Fibroblast of the aortic adventitia (primary cell): ENCODE measurements at regions not wholly inside any gene's neighbourhood (a gene's known extent, or its start where the extent isn't known, plus 50 kb on each side); places are given as distances from the start of the nearest gene placed in this dataset.
A peak's percentile ranks its signal among the peaks of the same experiment; 100 is the strongest.

Experiments
- DNase-seq: peaks from one replicate; pipeline ENCODE4 v3.0.0-alpha.2; 2010; ENCODE audit warnings: low read depth
- H3K4me3 ChIP-seq: 2 replicates; pipeline ENCODE4 v1.5.1; 2011; ENCODE audit warnings: low read depth, mild to moderate bottlenecking, control low read depth, low read length, moderate library complexity
- TF ChIP-seq, protein P1 (sequence below): IDR thresholded peaks from 2 replicates; pipeline ENCODE4 v1.5.1; 2011; ENCODE audit warnings: mild to moderate bottlenecking, low read length, control low read depth, inconsistent platforms; ENCODE audit not compliant: insufficient read depth

DNA sequence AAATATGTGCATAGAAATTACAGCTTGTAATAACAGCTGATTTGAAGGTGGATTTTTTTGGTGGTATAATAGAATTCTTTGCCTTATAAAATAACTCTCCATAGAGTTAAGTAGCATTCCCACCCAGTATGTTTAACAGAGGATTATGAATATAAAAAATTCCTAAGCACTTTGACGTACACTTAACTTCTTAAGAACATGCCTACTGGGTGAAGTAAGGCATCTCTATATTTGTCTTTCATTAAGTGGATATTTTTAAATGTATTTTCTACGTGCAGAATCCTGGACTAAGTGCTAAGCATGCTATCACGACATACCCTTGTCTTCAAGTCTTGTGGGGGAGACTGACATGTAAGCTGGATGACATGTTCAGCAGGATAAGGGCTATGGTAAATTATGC is 217.7 kb upstream of the BMPER start:
- TF ChIP-seq, protein P1, sequence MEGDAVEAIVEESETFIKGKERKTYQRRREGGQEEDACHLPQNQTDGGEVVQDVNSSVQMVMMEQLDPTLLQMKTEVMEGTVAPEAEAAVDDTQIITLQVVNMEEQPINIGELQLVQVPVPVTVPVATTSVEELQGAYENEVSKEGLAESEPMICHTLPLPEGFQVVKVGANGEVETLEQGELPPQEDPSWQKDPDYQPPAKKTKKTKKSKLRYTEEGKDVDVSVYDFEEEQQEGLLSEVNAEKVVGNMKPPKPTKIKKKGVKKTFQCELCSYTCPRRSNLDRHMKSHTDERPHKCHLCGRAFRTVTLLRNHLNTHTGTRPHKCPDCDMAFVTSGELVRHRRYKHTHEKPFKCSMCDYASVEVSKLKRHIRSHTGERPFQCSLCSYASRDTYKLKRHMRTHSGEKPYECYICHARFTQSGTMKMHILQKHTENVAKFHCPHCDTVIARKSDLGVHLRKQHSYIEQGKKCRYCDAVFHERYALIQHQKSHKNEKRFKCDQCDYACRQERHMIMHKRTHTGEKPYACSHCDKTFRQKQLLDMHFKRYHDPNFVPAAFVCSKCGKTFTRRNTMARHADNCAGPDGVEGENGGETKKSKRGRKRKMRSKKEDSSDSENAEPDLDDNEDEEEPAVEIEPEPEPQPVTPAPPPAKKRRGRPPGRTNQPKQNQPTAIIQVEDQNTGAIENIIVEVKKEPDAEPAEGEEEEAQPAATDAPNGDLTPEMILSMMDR, result no peak
- DNase-seq, result no peak
- H3K4me3 ChIP-seq, result no peak overlapping the region

DNA sequence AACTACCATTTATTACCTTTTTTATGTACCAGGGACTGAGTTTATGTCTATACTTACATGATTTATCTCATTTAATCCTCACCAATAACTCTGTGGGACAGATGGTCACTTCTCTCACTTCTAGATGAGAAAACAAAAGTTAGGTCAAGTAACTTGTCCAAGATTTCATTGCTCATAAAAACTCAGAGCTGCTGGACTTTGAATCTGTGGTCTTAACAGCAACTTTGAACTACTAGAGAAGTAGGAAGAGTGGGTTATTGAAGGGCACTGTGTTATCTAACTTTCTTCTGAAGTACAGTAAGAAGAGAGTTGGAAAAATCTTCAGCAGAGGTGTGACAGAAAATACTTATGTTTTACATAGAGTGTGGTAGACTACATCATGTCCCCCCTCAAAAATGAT is 214.2 kb upstream of the BMPER start:
- H3K4me3 ChIP-seq, result no peak overlapping the region
- DNase-seq, result no peak
- TF ChIP-seq, protein P1, result no peak

DNA sequence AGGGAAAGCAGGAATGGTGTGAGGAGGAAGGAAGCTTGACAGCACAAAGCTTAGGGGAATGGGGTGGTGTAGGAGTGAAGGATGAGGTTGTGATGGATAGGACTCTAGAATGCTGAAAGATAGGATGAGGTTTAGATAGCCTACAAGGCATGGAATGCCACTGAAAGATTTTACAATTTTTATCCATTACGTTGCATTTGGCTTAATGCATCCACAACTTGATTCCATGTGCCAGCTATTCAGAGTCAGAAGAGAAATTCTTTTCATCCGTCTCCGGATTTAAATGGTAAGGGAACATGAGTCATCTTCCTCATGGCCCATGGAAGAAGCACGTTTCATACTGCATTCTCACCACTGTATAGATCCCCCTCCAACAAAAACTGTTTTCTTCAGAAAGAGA is 212.4 kb upstream of the BMPER start:
- no peak overlapping the region for H3K4me3 ChIP-seq
- peak; percentile 75 for DNase-seq
- TF ChIP-seq, protein P1, result no peak

DNA sequence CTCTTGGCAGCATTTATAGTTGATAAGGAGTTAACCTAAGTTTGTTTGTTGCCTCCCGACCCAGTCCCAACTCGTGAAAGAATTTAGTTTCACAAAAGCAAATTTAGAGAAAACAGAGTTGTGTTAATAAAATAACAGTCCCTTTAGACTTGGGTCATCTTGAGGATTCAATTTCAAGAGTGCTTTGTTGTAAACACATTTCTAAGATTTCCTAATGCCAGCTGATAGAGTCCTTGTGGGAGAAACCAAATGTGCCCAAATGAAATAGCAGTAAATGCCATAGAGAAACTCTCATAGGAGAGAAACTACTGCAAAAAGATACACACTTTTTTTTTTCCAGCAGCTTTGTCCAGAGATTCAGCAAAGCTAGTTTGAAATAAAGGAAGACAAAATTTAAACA is 211.3 kb upstream of the BMPER start:
- TF ChIP-seq, protein P1, result no peak
- no peak for DNase-seq
- H3K4me3 ChIP-seq, result no peak overlapping the region

DNA sequence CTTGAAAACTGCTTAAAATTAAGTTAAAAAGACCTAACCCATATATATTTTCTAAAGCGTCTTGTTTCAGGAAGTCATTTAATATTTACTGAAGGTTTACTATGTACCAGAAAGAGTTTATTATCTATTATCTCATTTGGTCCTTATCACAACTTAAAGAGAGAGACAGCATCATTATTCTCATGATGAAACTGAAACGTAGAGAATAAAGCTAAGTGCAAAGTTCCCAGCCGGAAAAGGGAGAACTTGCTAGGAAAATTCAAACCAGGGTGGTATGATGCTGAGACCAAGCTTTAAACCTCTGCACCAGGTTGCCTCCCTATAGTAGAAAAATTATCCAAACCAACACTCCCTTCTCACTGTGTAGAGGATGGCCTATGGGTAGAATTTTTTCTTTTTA is 207.7 kb upstream of the BMPER start:
- TF ChIP-seq, protein P1, result no peak
- no peak overlapping the region for H3K4me3 ChIP-seq
- no peak for DNase-seq

DNA sequence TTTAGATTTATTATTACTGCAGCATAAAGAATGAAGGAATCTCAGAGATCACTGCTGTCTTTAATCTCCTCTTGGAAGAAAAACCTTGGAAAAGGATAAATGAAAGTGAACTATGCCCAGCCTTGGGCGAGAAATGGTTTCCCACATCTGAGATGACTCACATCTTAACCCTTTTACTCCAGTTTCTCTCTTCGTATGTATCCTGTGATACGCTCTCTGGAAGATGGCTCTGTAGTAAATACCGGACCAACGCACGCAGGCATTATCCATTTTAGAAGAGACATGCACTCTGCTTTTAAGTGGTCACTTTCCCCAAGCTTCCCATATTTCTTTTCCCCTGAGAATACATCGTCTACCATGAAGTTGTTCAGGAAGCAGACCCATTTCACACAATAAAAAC is 207.3 kb upstream of the BMPER start:
- TF ChIP-seq, protein P1, result no peak
- no peak overlapping the region for H3K4me3 ChIP-seq
- DNase-seq, result no peak

DNA sequence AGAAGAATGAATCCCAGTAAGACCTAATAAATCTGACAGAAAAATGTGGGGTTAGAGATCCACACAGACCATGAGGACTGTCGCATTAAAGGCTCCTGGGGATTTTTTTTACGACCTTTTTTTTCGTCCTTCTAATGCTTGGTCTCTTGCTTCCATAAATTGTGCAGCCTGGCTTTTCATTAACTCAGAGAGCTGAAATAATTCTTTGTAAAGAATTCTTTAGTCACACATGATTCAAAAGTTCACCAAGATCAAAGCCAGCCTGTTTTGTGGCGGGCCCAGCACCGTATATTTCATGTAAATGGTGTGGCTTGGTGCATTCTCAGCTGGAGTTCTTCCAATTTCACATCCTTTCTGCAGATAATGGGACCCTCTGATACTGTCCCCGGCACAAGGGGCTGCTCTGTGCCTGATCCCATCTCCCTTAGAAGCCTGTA is 206.6 kb upstream of the BMPER start:
- no peak for DNase-seq
- TF ChIP-seq, protein P1, result no peak
- no peak overlapping the region for H3K4me3 ChIP-seq
